H1 (cell line): ENCODE measurements at regions not wholly inside any gene's neighbourhood (a gene's known extent, or its start where the extent isn't known, plus 50 kb on each side); places are given as distances from the start of the nearest gene placed in this dataset.

ENCODE experiments used
- FOSL1 ChIP-seq: IDR thresholded peaks from 2 replicates; pipeline ENCODE4 v1.6.1; 2011; ENCODE audit warnings: mild to moderate bottlenecking, low read depth, low read length, moderate library complexity; ENCODE audit not compliant: insufficient read depth
- RFX5 ChIP-seq: IDR thresholded peaks from 2 replicates; pipeline ENCODE4 v1.6.1; 2011; ENCODE audit warnings: low read depth, low read length, improper control_type of control experiment, borderline replicate concordance
- SAP30 ChIP-seq: fragments of 300-600 bp; sonication (generic); IDR thresholded peaks from 2 replicates; pipeline ENCODE4 v1.7.1; 2012; ENCODE audit warnings: low read length, moderate library complexity, mild to moderate bottlenecking, inconsistent platforms; ENCODE audit not compliant: insufficient read depth, insufficient replicate concordance
- SUZ12 ChIP-seq: fragments of 200-600 bp; sonication (generic); IDR thresholded peaks from 2 replicates; pipeline ENCODE4 v1.6.1; 2012; ENCODE audit warnings: mild to moderate bottlenecking, inconsistent platforms, low read length, moderate library complexity, mixed read lengths
- TBP ChIP-seq: IDR thresholded peaks from 2 replicates; pipeline ENCODE4 v1.6.1; 2011; ENCODE audit warnings: low read depth, low read length, improper control_type of control experiment

GRCh38 chr2:38181806-38182491, 106.0 kb upstream of the CYP1B1 start (continued):
- TF ChIP-seq TBP: no peak
- TF ChIP-seq SUZ12: no peak
- TF ChIP-seq RFX5: no peak
- TF ChIP-seq FOSL1: no peak
- TF ChIP-seq SAP30: no peak
